ENCODE measurements at regions not wholly inside any gene's neighbourhood (a gene's known extent, or its start where the extent isn't known, plus 50 kb on each side); places are given as distances from the start of the nearest gene placed in this dataset.

- BruUV-seq (replicated peaks): no TSS peak
- H2BK5ac ChIP-seq (ENCODE audit: low read depth, low read length, poor library complexity, severe bottlenecking): no peak overlapping the region
Measured at GRCh38 chr4:96713271-96713850, 873.5 kb downstream of the PDHA2 start.

More at GRCh38 chr4:96713271-96713850, 873.5 kb downstream of the PDHA2 start:
- no peak overlapping the region for H3K4me2 ChIP-seq (ENCODE audit: low read depth, low read length)
- H2BK15ac ChIP-seq (ENCODE audit: low read depth, low read length): no peak overlapping the region
- H3K14ac ChIP-seq (replicated peaks; ENCODE audit: low read depth, low read length): no peak overlapping the region
- no CpG with 5 or more reads among the region's 7 CpGs for WGBS, 2 experiments (ENCODE audit: extremely low coverage in 2 of 2, insufficient read length in 1 of 2)
- ChIA-PET POLR2A (ENCODE audit: unreplicated experiment) (no interaction called here), CTCF (interaction anchor here (1.2 kb wide), 1 partner anchor 31 kb away, joined by 3 read pairs; no protein-coding TSS in a partner anchor)
- TF ChIP-seq FOS (IDR thresholded peaks at IDR 0.05; ENCODE audit: low read depth, low read length) (no peak), BHLHE40 (IDR thresholded peaks at IDR 0.05; ENCODE audit: low read depth, low read length) (no peak), ELK1 (IDR thresholded peaks at IDR 0.05; ENCODE audit: borderline replicate concordance, low read depth, low read length) (no peak), USF2 (IDR thresholded peaks at IDR 0.05; ENCODE audit: low read depth, low read length) (no peak), MAZ (IDR thresholded peaks at IDR 0.05; ENCODE audit: borderline replicate concordance, low read depth, low read length) (no peak), CTCF (conservative IDR thresholded peaks at IDR 0.05; ENCODE audit: low read depth, low read length) (no peak), RCOR1 (IDR thresholded peaks at IDR 0.05; ENCODE audit: insufficient replicate concordance, low read length) (no peak), SMC3 (IDR thresholded peaks at IDR 0.05; ENCODE audit: low read depth, low read length) (no peak)
- no peaks in the 10 kb centered on the region for H4K20me1 ChIP-seq (ENCODE audit: insufficient read depth, low read length)
- no peak overlapping the region for H4K8ac ChIP-seq (ENCODE audit: low read depth in 2 of 2, low read length in 2 of 2)
- H2AK5ac ChIP-seq (ENCODE audit: low read depth, low read length): no peak overlapping the region
- no peaks in the 10 kb centered on the region for H3K9me1 ChIP-seq (ENCODE audit: insufficient read depth, low read length)
- in situ Hi-C loops (cut with MboI; ENCODE audit: low sequenced_read_pairs) (no loop called here), intact Hi-C loops (cut with micrococcal nuclease) (no loop called here), dilution Hi-C loops (cut with HindIII; ENCODE audit: low sequenced_read_pairs, unreplicated experiment) (no loop called here)
- no peak overlapping the region for H4K91ac ChIP-seq (ENCODE audit: insufficient read depth, low read depth, low read length)
- H3K9ac ChIP-seq (ENCODE audit: low read depth, low read length): no peak overlapping the region
- DNase-seq (no peak), ATAC-seq (ENCODE audit: low read depth) (no peak)
- H4K5ac ChIP-seq (ENCODE audit: low read depth, low read length): no peak overlapping the region
- H3K27me3 ChIP-seq (ENCODE audit: control insufficient read depth, insufficient read depth, low read length): no peaks in the 10 kb centered on the region
- no peak overlapping the region for H2BK120ac ChIP-seq (ENCODE audit: low read depth, low read length)
- H2BK20ac ChIP-seq (ENCODE audit: low read depth, low read length): no peak overlapping the region
- no peak overlapping the region for H3K4me3 ChIP-seq (ENCODE audit: insufficient read depth, low read depth, low read length)
- H3K79me1 ChIP-seq (ENCODE audit: low read depth in 1 of 2, low read length in 2 of 2): no peaks in the 10 kb centered on the region
- no peak overlapping the region for H3K4ac ChIP-seq (ENCODE audit: low read depth, low read length)
- H3K56ac ChIP-seq (ENCODE audit: extremely low read depth, insufficient read depth, low read length): no peak overlapping the region
- no peak overlapping the region for H2AK9ac ChIP-seq (replicated peaks; ENCODE audit: low read depth, low read length, poor library complexity)
- no peak overlapping the region for H3K18ac ChIP-seq (ENCODE audit: low read depth, low read length)
- no peak overlapping the region for H3K27ac ChIP-seq (ENCODE audit: insufficient read depth, low read length)
- H3K36me3 ChIP-seq (ENCODE audit: control insufficient read depth, insufficient read depth, low read length): no peaks in the 10 kb centered on the region
- no peak overlapping the region for H3K23ac ChIP-seq (ENCODE audit: low read depth, low read length)
- H3K9me3 ChIP-seq (ENCODE audit: control insufficient read depth, insufficient read depth, low read length): 0 out of 2 replicates have a peak, but pooled peaks cover 4% of the 10 kb centered on the region
- H3K4me1 ChIP-seq (ENCODE audit: control insufficient read depth, insufficient read depth, low read length): no peaks in the 10 kb centered on the region
- H2AFZ ChIP-seq (replicated peaks; ENCODE audit: low read length, poor library complexity): no peak overlapping the region
